Activated CD8-positive, alpha-beta memory T cell treated with anti-CD3 and anti-CD28 coated beads, Interleukin-2, amount 50 U/mL, for 48 hours (primary cell): ENCODE measurements at regions not wholly inside any gene's neighbourhood (a gene's known extent, or its start where the extent isn't known, plus 50 kb on each side); places are given as distances from the start of the nearest gene placed in this dataset.

Experiments used
- DNase-seq: peaks from one replicate; pipeline ENCODE4 v3.0.0-alpha.2; 2020

DNA sequence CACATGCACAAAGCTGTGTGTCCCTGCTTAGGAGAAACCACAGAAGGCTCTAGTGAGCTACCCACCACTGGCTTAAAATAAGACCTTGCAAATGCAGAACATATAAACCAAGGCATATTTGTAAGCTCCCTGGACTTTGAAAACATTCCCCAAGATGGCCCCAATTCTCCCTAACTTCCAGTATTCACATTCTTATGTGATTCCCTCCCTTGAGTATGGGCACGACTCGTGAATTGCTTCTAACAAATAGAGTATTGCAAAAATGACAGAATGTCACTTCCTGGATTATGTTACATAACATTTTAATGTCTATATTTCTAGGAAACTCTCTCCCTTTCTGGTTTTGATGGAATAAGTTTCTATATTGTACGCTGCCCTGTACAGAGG, 131.8 kb upstream of the MCTP2 start:
- no peak for DNase-seq

DNA sequence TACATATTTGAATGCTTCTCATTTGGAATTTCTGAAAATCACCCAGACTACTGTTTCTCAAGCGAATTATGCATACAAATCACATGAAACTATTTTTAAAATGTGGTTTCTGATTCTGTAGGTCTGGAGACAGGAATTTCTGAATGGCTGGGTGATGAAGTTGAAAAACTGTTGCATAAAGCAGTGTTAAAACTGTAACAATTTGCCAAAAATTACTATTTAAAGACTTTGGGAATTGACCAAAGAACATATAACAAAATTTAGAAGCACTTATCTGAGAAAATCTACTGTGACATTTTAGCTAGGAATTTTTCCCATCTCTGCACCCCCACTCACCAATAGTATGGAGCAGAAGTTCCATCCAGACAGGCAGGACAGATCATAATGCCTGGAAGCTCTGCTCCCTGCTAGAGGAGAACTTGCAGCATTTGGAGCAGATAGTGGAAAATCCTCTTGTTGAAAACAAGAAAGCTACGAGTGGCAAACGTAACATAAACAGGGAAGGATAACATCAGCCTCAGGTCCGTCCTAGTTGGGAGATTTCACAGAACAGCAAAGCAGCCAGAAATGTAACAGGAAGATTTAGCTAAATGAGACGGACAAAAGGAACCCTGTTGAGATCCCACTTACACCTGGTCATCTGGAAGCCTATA, 132.3 kb upstream of the MCTP2 start:
- DNase-seq = no peak

DNA sequence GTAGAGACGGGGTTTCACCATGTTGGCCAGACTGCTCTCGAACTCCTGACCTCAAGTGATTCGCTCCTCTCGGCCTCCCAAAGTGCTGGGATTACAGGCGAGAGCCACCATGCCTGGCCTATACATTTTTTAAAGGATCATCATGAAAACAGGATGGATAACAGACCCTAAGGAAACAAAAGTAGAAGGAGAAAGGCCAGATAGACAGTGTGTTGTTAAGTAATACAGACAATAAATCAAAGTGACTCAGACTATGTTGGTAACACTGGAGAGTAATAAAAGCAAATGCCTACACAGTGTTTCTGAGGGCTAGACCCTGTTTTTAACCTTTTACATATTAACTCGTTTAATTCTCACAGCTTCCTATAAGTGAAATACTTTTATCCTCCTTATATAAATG, 133.8 kb upstream of the MCTP2 start:
- no peak for DNase-seq

DNA sequence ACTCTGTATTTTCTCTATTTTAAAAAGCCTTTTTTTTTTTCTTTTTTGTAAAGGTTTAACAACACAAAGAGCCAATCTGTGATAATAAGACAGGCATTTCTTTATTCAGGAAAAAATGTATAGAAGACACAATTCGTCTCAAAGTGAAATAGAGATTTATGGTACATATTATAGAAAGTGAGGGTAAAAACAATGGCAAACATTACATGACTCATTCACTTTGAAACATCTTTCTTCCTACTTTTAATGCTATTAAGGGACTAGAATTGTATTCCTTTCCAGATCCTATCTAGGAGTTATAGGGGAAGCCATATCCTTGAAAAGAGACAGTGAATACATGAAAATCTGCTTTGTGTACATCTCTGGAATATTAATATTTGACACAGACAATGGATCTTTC, 137.1 kb upstream of the MCTP2 start:
- no peak for DNase-seq

DNA sequence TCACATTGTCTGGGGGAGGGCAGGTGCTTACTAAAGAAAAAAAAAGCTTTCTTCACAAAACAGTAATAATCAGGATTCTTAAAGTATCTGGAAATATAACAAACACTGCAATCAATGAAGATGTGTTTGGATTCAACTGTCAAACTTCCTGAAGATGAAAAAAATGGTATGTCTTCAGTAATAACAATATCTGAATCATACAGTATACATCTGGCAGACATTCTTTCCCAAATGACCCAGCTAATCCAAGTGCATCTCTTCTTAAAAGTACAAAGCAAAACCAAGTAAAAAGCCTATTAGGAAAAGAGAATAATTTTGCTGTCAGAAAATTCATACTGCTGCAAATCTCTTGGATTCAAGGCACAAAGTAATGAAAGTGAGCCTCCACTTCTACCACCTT, 145.0 kb upstream of the MCTP2 start:
- no peak for DNase-seq

DNA sequence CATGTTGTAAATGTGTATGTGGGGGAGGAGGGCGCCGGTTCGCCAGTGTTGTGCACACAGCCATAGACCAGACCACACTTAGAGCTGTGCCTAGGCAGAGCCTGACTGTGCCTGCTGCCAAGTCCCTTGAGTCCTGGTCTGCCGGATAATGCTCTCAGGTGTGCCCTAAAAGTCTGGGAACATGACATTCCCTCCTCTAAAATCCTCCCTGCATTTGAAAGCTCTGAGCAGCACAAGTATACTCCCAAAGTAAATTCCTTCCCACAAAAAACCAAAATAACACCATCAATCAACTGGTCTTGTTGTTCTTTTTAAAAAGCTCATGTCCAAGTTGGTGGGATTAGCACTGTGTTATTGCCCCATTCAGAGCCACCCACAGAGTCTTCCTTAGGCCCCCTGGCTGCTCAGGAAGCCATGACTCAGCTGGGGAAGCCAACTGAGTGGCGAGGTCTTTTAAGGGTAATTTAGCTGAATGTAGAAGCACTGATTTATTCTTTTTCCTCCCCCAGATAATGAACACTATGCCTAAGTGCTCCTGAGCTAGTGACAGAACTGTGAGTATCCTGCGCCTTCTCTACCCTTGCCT, 147.8 kb upstream of the MCTP2 start:
- DNase-seq = no peak

DNA sequence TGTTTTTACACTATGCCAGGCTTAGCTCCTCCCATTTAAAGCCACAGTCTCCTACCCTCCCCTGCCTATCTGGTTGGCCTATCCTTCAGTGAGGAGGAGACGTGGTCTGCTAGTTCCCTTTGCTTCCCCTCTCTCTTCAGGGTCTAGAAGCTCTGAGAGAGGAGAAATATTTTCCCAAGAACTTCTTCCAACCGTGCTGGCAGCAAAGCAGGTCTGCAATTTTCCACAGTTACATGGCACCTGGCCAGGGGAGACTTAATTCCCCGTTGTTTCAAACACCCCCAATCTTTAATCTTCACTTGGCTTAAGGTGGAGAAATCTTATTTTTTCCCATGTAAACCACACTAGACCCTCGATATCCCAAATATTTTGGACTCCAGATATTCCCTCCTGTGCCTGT, 149.5 kb upstream of the MCTP2 start:
- no peak for DNase-seq

DNA sequence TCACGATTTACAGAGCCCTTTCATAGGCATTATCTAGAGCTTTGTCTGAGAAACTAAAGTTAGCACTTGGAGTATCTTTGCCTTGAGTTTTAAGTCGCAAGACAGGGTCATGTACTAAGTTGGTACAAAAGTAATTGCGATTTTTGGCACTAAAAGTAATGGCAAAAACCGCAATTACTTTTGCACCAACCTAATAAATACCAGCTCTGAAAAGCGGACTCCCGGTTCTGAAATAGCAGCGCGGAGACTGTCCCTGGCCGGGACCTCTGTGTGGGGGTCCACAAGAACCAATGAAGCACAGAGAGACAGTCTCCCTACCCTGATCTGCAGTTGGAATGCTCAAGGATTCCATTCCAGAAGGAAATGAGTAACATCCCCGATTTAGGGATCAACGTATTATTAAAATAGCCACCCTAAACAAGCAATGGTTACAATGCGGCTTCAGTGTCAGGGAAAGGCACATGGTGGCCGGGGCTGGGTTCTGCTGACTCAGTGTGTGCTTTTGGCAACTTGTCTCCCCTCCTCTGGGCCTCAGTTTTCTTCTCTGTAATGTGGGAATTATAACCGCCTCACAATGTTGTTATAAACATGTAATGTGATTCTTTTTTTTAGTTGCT, 150.3 kb upstream of the MCTP2 start:
- DNase-seq = no peak

DNA sequence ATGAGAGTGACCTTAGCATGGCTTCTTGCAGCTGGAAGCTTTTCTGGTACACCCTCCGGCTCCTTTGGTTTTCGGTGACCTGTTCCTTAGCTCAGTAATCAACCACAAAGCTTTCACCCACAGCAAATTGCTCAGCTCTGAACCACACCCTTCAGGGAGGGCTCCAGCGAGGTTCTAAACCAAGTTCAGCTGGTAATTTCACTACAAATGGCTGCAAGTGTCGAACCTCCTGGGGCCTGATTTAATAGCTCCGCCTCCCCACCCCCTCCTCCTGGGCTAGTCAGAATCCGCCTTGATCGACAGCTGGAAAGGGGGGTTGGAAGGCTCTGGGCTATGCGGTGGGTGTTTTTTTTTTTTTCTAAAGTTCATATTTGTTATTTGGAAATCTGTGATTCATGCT, 150.9 kb upstream of the MCTP2 start:
- DNase-seq = no peak

DNA sequence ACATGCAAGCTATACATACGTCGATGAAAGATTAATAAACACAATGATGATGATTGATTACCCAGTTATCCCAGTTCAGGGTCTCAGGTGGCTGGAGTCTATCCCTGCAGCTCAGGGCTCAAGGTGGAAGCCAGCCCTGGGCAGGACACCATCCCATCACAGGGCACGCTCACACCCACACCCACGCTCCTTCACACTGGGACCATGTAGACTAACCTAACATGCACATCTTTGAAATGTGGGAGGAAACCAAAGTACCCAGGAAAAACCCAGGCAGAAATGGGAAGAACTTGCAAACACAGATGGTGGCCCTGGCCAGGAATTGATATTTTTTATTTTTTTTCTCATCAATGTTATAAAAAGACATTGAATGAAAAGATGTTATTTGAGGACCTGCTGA, 151.4 kb upstream of the MCTP2 start:
- no peak for DNase-seq

DNA sequence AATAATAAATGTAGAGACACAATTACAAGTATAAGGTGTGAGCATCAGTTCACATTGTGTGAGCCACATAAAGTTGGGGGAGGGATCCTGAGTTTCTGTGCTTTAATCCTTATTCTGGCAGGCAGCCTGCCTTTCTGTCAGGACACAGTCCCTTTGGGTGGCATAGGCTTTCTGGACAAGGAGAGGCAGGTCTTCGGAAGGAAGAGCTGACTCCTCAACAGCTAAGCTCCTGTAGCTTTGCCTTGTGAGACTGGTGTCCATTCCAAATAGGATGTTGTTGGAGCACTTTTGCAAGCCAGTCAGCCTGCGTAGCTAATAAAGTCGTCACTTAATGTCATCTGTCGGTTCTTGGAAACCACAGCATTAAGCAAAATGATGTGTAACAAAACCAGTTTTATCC, 151.9 kb upstream of the MCTP2 start:
- DNase-seq = no peak

DNA sequence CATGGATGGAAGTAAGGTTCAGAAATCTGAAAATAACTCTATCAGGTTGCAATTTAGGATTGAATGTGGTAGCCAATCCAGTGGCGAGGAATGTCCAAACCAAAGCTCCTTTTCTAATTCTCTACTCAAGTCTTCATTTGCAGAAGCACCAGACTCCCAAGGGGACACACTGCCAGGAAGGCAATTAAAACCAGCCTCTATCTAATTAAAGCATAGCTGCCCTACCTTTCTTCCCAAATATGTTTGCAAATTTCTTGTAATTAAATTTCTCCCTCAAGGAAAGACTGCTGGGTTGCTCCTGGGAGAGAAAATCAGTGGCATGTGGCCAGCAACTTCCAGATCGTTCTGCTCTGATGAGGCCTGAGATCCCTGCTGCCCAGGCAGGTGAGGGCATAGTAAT, 153.4 kb upstream of the MCTP2 start:
- DNase-seq = no peak

DNA sequence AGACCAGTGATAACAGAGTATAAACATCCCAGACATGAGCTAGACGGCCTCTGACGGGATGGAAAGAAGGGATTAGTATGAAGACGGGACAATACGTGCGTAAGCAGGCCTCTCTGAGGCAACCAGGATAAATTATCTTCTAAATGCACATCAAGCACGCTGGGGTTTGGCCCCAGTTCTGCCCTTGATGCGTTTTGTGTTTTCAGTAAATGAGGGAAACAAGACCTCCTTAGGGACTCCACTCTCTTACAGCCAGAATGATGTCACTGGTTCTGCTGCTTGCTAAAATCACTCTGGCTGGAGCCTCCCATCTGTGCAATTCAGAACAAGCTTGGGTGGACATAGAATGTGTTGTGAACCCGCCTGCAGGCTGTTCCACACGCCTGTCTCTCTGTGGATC, 156.0 kb upstream of the MCTP2 start:
- no peak for DNase-seq

DNA sequence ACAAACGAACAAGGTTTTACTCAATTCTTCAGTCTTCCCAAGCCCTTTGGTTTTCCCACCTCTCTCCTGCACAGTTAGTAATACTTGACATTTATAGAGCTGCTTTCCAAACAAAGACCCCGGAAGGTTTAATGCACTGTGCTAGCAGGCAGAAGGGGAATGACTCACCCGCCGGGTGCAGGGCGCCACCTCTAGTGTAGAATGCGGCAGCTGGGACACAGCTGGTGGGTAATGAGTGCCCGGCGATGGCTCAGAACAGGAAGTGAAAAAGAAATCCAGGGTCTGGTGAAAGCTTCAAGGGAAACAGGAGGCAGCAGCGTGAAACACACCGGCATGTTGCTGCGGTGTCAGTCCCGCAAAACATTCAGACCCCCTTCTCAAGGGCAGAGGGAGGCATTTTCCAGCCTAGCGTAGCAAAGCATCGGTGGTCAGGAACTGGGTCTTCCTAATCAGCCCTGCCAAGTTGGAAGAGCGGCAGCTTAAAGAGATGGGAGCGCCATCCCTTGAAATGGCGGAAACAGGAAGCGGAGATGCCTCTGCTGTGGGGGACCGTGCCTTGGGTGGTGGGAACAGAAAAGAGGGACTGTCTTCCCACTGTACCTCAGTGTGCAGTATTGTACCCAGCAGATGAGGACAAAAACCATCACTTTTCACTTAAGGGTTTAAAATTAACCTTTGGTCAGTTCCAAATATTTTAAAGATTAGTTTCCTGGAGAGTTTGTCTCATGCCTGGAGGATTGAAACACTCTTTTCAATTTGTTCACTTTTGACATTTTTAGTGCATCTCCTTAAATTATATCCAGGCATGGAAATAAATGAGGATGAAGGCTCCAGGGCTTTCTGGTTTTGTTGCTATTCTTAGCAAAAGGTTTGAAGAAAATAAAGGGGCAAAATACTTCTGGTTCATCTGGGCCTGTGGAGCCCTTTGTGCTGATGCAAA, 160.7 kb upstream of the MCTP2 start:
- DNase-seq = no peak

DNA sequence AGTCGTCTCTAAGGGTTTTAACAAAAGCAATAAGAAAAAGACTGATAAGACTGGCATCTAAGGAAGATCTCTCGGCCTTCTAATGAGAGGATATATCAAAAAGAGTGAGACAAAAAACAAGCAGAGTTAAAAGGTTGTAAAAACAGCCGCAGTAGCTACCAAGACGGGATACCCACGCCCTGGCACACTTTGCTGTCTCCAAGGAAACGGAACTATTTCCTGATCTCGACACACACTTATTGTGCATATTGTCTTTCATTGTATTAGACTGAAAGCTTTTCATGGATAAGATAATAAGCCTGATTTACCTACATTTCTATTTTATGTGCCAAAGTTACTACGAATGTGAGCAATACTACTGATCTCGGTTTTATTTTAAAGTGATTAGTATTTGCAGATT, 161.5 kb upstream of the MCTP2 start:
- no peak for DNase-seq

DNA sequence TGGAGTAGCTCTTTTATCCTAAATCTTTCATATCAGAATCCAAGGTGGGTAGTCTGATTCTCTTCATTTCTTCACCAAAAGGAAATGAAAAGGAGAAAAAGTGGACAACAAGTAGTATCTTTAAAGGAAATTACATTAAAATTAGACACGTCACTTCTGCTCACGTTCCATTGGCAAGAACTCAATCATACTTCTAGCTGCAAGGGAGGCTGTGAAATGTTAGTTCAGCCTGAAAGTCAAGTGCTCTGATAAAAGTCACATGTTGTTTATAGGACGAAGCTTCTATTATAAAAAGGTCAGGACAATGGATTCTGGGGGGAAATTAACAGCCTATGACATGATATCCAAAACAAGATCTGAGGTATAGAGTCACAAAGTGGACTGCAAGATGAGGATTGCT, 164.6 kb upstream of the MCTP2 start:
- DNase-seq = no peak

DNA sequence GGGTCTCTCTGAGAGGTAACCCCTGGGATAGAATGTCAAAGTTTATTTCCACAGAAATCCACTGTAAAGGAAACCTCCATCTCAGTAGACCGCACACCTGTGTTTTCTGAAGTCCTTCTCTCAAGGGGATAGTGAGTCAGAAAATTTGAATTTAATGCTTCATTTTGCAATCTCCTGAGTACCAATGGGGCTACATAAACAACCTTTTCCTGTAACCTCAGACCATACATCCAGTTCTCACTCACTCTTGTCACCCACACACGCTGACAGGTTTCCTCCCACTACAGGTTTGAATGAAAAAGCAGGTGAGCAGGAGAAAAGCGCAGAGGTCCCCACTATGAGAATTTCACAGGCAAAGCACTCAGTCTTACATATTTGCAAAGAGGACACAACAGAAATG, 165.3 kb upstream of the MCTP2 start:
- DNase-seq = no peak

DNA sequence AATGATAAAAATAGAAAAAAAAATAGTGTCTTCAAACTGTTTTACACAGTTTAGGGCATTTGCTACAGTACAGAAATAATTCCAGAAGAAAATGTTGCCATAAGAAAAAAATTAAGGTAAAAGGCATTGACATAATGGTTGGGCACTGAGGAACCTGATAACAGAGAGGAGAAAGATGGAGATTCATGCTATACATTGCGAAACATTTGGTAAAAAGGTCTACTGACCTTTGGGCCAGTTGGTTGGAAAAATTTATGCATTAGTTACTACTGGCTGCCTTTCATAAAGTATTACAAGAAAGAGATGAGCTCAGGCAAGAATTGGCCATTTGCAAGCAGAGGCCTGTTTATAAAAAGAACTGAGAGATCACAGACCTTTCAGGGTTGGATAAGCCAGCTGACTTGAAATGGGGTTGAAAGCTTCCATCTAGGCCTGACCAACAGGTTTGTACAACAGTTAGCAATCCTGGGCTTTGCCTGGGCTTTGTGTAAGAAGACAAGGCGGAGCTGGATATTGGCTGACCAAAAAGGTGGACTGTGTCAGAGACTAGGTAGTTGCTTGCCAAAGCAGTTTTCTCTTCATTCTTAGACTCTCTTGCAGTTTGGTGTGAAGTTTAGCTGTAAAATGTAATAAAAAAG, 166.6 kb upstream of the MCTP2 start:
- DNase-seq = no peak

DNA sequence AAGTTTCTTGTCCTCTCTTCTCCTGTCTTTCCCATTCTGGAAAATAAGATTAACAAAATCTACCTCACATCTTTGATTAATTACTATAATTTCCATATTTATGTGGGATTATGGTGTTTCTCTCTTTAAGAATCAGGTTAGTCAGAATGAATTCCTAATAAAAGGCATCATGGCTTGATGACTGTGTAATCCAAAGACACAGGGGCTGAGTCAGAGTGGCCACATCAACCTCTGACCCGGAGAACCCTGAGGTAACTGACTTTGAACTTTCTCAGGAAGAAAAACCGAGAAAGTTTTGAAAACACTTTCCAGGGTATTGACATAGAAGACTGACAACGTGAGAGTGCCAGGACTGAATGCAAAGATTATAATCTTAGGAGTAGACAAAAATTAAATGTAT, 170.3 kb upstream of the MCTP2 start:
- no peak for DNase-seq

DNA sequence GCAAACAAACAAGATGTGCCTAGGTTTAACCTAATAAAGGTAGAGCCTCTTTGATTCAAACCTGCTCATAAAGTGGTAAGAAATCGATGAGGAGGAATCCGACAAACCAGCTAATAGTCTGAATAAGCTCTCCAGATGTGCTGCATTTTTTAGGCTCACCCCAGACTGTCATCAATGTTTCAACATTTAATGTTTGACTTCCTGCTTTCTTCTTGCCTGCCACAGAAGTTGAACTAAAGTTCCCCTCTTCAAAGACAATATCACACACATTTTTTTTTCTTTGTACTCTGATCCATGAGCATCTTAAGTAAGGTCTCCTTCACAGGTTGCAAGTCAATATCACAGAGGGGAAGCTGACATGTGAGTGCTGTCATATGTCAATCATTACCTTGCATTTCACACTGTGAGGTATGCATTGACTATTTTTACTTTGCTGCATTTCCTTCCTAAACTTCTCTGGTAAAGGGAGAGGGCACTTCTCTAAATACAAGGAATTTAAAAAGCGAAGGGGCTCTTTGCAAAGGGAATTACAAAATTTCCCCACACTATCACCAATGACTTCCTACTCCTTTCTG, 172.3 kb upstream of the MCTP2 start:
- no peak for DNase-seq

DNA sequence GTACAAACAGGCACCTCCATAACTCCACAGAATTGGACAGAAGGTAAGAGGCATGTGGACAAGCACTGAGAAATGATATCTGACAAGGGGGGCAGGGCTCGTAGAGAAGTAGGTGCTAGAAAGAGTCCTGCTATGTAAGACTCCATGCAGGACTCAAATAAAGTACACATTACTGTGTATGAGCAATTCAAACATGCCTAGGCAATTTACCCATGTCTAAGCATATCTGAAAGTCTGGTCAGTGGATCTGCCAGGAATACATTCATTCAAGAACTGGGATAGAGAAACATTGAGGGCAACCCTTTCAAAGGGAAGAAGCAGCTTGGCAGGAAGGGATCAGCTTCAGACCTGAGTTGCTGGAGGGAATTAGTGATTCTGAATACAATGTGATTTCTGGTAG, 174.1 kb upstream of the MCTP2 start:
- no peak for DNase-seq

DNA sequence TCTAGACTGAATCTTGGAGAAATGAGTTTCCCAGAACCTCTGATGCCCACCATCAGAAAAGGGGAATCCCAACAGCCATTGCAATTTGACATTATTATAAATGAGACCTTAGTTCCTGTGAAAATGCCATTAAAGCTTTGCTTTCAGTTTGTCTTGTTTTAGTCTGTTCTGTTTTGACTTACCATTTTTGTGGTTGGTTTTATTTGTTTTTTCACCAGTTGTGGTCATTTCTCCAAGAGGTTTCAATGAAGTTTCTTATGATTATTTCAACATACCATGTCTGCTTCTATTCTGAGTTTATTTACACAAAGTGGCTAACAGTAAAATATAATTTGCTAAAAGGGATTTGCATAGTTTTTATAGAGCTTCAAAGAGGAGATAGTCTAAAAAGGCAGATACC, 175.0 kb upstream of the MCTP2 start:
- DNase-seq = no peak

DNA sequence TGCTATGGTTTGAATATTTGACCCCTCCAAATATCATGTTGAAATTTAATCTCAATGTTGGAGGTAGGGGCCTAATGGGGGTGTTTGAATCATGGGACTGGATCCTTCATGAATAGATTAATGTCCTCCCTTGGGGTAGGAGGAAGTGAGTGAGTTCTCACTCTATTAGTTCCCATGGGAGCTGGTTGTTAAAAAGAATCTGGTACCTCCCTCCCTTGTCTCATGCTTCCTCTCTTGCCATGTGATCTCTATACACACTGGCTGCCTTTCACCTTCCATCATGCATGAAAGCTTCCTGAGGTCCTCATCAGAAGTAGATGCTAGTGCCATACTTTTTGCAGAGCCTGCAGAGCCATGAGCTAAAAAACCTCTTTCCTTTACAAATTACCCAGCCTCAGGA, 177.7 kb upstream of the MCTP2 start:
- DNase-seq = no peak
